H1 (cell line): ENCODE measurements at regions not wholly inside any gene's neighbourhood (a gene's known extent, or its start where the extent isn't known, plus 50 kb on each side); places are given as distances from the start of the nearest gene placed in this dataset.

Experiments used
- CTCF ChIA-PET: fragments of 300-600 bp; sonication (Branson Sonifier 250); formaldehyde crosslinking; loops from one replicate; lab custom pipeline; 2021; ENCODE audit not compliant: partially characterized antibody; lab: Charles Lee
- POLR2A ChIA-PET: fragments of 300-600 bp; sonication (Branson Sonifier 250); formaldehyde crosslinking; loops from one replicate; lab custom pipeline; 2021; ENCODE audit warnings: inconsistent platforms; ENCODE audit not compliant: partially characterized antibody; lab: Charles Lee
- DNase-seq, 2 experiments: peaks; one replicate each; pipeline versions ENCODE4 v3.0.0 to v3.0.0-alpha.2; 2010 to 2022; ENCODE audit warnings: low spot score in 2 of 2, low read depth in 1 of 2, mixed read lengths in 1 of 2
- FAIRE-seq: peaks from 2 replicates; lab custom pipeline; 2011; peaks lifted over from hg19 to GRCh38; lab: Jason Lieb, UNC
- H2AFZ ChIP-seq: 2 replicates; pipeline ENCODE4 v1.8.1; 2012; ENCODE audit warnings: low read length, inconsistent platforms
- H2AK5ac ChIP-seq: 2 replicates; pipeline ENCODE4 v1.6.1; 2013; ENCODE audit warnings: low read depth, low read length
- H2BK120ac ChIP-seq: replicated peaks from 2 replicates; pipeline ENCODE3; 2013; ENCODE audit warnings: low read depth, low read length, inconsistent platforms
- H2BK12ac ChIP-seq: 2 replicates; pipeline ENCODE4 v1.6.1; 2013; ENCODE audit warnings: low read depth, low read length
- H2BK15ac ChIP-seq: 2 replicates; pipeline ENCODE4 v1.6.1; 2013; ENCODE audit warnings: low read length
- H2BK20ac ChIP-seq: 2 replicates; pipeline ENCODE4 v1.6.1; 2013; ENCODE audit warnings: low read length
- H2BK5ac ChIP-seq: 2 replicates; pipeline ENCODE4 v1.6.1; 2013; ENCODE audit warnings: low read depth, low read length
- H3K14ac ChIP-seq: 2 replicates; pipeline ENCODE4 v1.6.1; 2013; ENCODE audit warnings: inconsistent platforms; ENCODE audit not compliant: insufficient read length
- H3K18ac ChIP-seq: 2 replicates; pipeline ENCODE4 v1.6.1; 2013; ENCODE audit warnings: low read length; ENCODE audit errors: extremely low read depth
- H3K23ac ChIP-seq: 2 replicates; pipeline ENCODE4 v1.6.1; 2013; ENCODE audit warnings: inconsistent platforms; ENCODE audit not compliant: insufficient read length
- H3K23me2 ChIP-seq: 2 replicates; pipeline ENCODE4 v1.6.1; 2013; ENCODE audit warnings: low read depth, low read length
- H3K27ac ChIP-seq: 2 replicates; pipeline ENCODE4 v1.6.1; 2011; ENCODE audit warnings: low read depth, low read length, inconsistent platforms
- H3K27me3 ChIP-seq, 4 experiments: replicated peaks in 1 of 4; 1 replicate in 1 of 4; 2 replicates in 3 of 4; pipeline versions ENCODE4 v1.6.1 to v1.8.1; 2011 to 2013; ENCODE audit warnings: low read length in 3 of 4, mild to moderate bottlenecking in 3 of 4, inconsistent platforms in 2 of 4, mixed read lengths in 2 of 4, moderate library complexity in 1 of 4; ENCODE audit not compliant: control insufficient read depth in 3 of 4, insufficient read depth in 3 of 4; ENCODE audit errors: extremely low read depth in 1 of 4
- H3K36me3 ChIP-seq, 4 experiments: 2 replicates each; pipeline versions ENCODE4 v1.6.1 to v1.8.1; 2011 to 2013; ENCODE audit warnings: mild to moderate bottlenecking in 4 of 4, low read length in 3 of 4, moderate library complexity in 2 of 4, control low read depth in 1 of 4, inconsistent platforms in 1 of 4; ENCODE audit not compliant: insufficient read depth in 4 of 4, control insufficient read depth in 2 of 4
- H3K4ac ChIP-seq: replicated peaks from 2 replicates; pipeline ENCODE3; 2013; ENCODE audit warnings: low read length, low read depth, mixed read lengths, inconsistent platforms; ENCODE audit not compliant: insufficient read length
- H3K4me1 ChIP-seq, 4 experiments: replicated peaks in 1 of 4; 1 replicate in 1 of 4; 2 replicates in 3 of 4; pipeline versions ENCODE4 v1.6.1 to v1.8.1; 2011 to 2013; ENCODE audit warnings: low read length in 3 of 4, inconsistent platforms in 2 of 4, mixed read lengths in 1 of 4; ENCODE audit not compliant: insufficient read depth in 4 of 4, control insufficient read depth in 3 of 4
- H3K4me2 ChIP-seq, 2 experiments: 2 replicates each; pipeline versions ENCODE4 v1.6.1 to v1.8.1; 2011 to 2013; ENCODE audit warnings: low read depth in 2 of 2, low read length in 2 of 2, control low read depth in 1 of 2, inconsistent platforms in 1 of 2, mild to moderate bottlenecking in 1 of 2; ENCODE audit not compliant: insufficient read depth in 1 of 2
- H3K4me3 ChIP-seq, 4 experiments: fragments of 200-600, 300-600 bp in 1 of 4; sonication (generic), shearing (Covaris generic), sonication (Bioruptor Twin) in 1 of 4; 2 replicates each; pipeline versions ENCODE4 v1.5.1 to v1.8.1; 2011 to 2016; ENCODE audit warnings: low read length in 4 of 4, low read depth in 3 of 4, control low read depth in 2 of 4, inconsistent platforms in 2 of 4, mild to moderate bottlenecking in 2 of 4, mixed read lengths in 1 of 4, moderate library complexity in 1 of 4; ENCODE audit not compliant: insufficient read depth in 2 of 4; ENCODE audit errors: extremely low read depth in 1 of 4
- H3K56ac ChIP-seq: replicated peaks from 2 replicates; pipeline ENCODE3; 2013; ENCODE audit warnings: low read depth, mild to moderate bottlenecking, mixed read lengths, low read length, inconsistent platforms; ENCODE audit not compliant: insufficient read length
- H3K79me1 ChIP-seq: 2 replicates; pipeline ENCODE4 v1.6.1; 2013; ENCODE audit warnings: low read depth, low read length, control low read depth
- H3K79me2 ChIP-seq, 2 experiments: 2 replicates each; pipeline versions ENCODE4 v1.6.1 to v1.8.1; 2012 to 2013; ENCODE audit warnings: low read length in 2 of 2, mild to moderate bottlenecking in 2 of 2, inconsistent platforms in 1 of 2; ENCODE audit not compliant: insufficient read depth in 2 of 2, control insufficient read depth in 1 of 2
- H3K9ac ChIP-seq, 4 experiments: replicated peaks in 1 of 4; 1 replicate in 1 of 4; 2 replicates in 3 of 4; pipeline versions ENCODE4 v1.6.1 to v1.8.1; 2011 to 2013; ENCODE audit warnings: low read depth in 3 of 4, low read length in 3 of 4, control low read depth in 2 of 4, mild to moderate bottlenecking in 2 of 4, moderate library complexity in 2 of 4, inconsistent platforms in 1 of 4; ENCODE audit errors: extremely low read depth in 1 of 4
- H3K9me3 ChIP-seq, 2 experiments: 2 replicates each; pipeline versions ENCODE4 v1.6.1 to v1.8.1; 2012 to 2013; ENCODE audit warnings: mild to moderate bottlenecking in 2 of 2, moderate library complexity in 2 of 2, control low read depth in 1 of 2, inconsistent platforms in 1 of 2, low read depth in 1 of 2, low read length in 1 of 2, mixed read lengths in 1 of 2; ENCODE audit not compliant: insufficient read depth in 2 of 2
- H4K20me1 ChIP-seq, 2 experiments: replicated peaks in 1 of 2; 2 replicates each; pipeline versions ENCODE3 to v1.8.1; 2011 to 2013; ENCODE audit warnings: inconsistent platforms in 2 of 2, low read length in 2 of 2, mild to moderate bottlenecking in 1 of 2; ENCODE audit not compliant: insufficient read depth in 2 of 2, control insufficient read depth in 1 of 2
- H4K5ac ChIP-seq: 2 replicates; pipeline ENCODE4 v1.6.1; 2013; ENCODE audit warnings: low read length, low read depth, mixed read lengths, inconsistent platforms; ENCODE audit not compliant: insufficient read length
- H4K8ac ChIP-seq: 2 replicates; pipeline ENCODE4 v1.8.0; 2013; ENCODE audit warnings: mild to moderate bottlenecking, moderate library complexity, low read length, inconsistent platforms; ENCODE audit not compliant: insufficient read depth; ENCODE audit errors: extremely low read depth
- H4K91ac ChIP-seq: replicated peaks from 2 replicates; pipeline ENCODE3; 2013; ENCODE audit warnings: low read length, mixed read lengths, inconsistent platforms; ENCODE audit not compliant: insufficient read length
- BACH1 ChIP-seq: IDR thresholded peaks from 2 replicates; pipeline ENCODE4 v1.6.1; 2012; ENCODE audit warnings: low read length, improper control_type of control experiment
- CREB1 ChIP-seq: IDR thresholded peaks from 2 replicates; pipeline ENCODE4 v1.6.1; 2012; ENCODE audit warnings: inconsistent platforms
- KDM4A ChIP-seq: IDR thresholded peaks from one replicate; pipeline ENCODE4 v1.7.1; 2012; ENCODE audit warnings: low read depth, mild to moderate bottlenecking, moderate library complexity, low read length, inconsistent platforms; ENCODE audit not compliant: severe bottlenecking
- KDM5A ChIP-seq: fragments of 200-600 bp; IDR thresholded peaks from 2 replicates; pipeline ENCODE4 v1.7.1; 2012; ENCODE audit warnings: mild to moderate bottlenecking, low read length, inconsistent platforms, mixed read lengths
- MAX ChIP-seq: IDR thresholded peaks from 2 replicates; pipeline ENCODE4 v1.6.1; 2012; ENCODE audit warnings: inconsistent platforms
- NANOG ChIP-seq: IDR thresholded peaks from 2 replicates; pipeline ENCODE4 v1.6.1; 2011; ENCODE audit warnings: low read length, low read depth, mild to moderate bottlenecking, inconsistent platforms; ENCODE audit not compliant: insufficient read depth, poor library complexity, severe bottlenecking
- POLR2AphosphoS5 ChIP-seq: IDR thresholded peaks from 2 replicates; pipeline ENCODE4 v1.6.1; 2011; ENCODE audit warnings: low read depth, low read length
- RAD21 ChIP-seq, 2 experiments: IDR thresholded peaks in 1 of 2; conservative IDR thresholded peaks in 1 of 2; 2 replicates each; pipeline ENCODE4 v1.6.1; 2011; ENCODE audit warnings: low read depth in 2 of 2, low read length in 2 of 2, improper control_type of control experiment in 1 of 2, inconsistent platforms in 1 of 2, mild to moderate bottlenecking in 1 of 2, moderate library complexity in 1 of 2
- RXRA ChIP-seq: IDR thresholded peaks from 2 replicates; pipeline ENCODE4 v1.6.1; 2011; ENCODE audit warnings: low read depth, mild to moderate bottlenecking, low read length, moderate library complexity; ENCODE audit not compliant: insufficient read depth
- SIX5 ChIP-seq: IDR thresholded peaks from 2 replicates; pipeline ENCODE4 v1.6.1; 2011; ENCODE audit warnings: mild to moderate bottlenecking, low read depth, low read length
- TCF12 ChIP-seq: IDR thresholded peaks from 2 replicates; pipeline ENCODE4 v1.6.1; 2011; ENCODE audit warnings: low read depth, mild to moderate bottlenecking, low read length
- YY1 ChIP-seq: IDR thresholded peaks from 2 replicates; pipeline ENCODE4 v1.6.1; 2011; ENCODE audit warnings: low read depth, mild to moderate bottlenecking, low read length
- ZNF274 ChIP-seq: IDR thresholded peaks from 2 replicates; pipeline ENCODE4 v1.7.0; 2012; ENCODE audit warnings: low read length, borderline replicate concordance; ENCODE audit errors: extremely low read depth
- WGBS, 2 experiments: shearing (Covaris generic) in 1 of 2; methylation state at CpG; one replicate each; pipeline versions ENCODE4 v1.1.6 to v1.1.7; 2013 to 2015; ENCODE audit warnings: low lambda C conversion rate in 2 of 2, mixed read lengths in 2 of 2, inconsistent platforms in 1 of 2, low coverage in 1 of 2, missing lambda C conversion rate in 1 of 2; ENCODE audit not compliant: insufficient replicate concordance in 2 of 2, insufficient coverage in 1 of 2, insufficient read length in 1 of 2; ENCODE audit errors: extremely low coverage in 1 of 2, missing lambda C conversion rate in 1 of 2; 5-methylcytosine and 5-hydroxymethylcytosine counted together

- Histone ChIP-seq H3K79me1 (no peaks in the 10 kb centered on the region), H2BK5ac (no peak overlapping the region), H3K56ac (no peak overlapping the region), H3K14ac (no peak overlapping the region), H2BK15ac (no peak overlapping the region), H3K79me2 (no peaks in the 10 kb centered on the region), H3K4me3 (no peak overlapping the region), H2BK20ac (no peak overlapping the region), H3K4ac (no peak overlapping the region), H3K4me2 (no peak overlapping the region), H3K18ac (no peak overlapping the region), H2AK5ac (no peak overlapping the region), H4K91ac (peak overlapping the region; percentile 79), H3K27ac (no peak overlapping the region), H3K4me1 (no peaks in the 10 kb centered on the region), H4K5ac (no peak overlapping the region), H4K8ac (no peak overlapping the region), H3K9ac (no peak overlapping the region), H3K23me2 (no peaks in the 10 kb centered on the region), H2BK12ac (no peak overlapping the region), H2AFZ (no peak overlapping the region), H3K27me3 (no peaks in the 10 kb centered on the region), H3K9me3 (peaks cover 0 to 5% of the 10 kb centered on the region in 2 experiments; a peak in 1 of 4 replicates), H3K23ac (no peak overlapping the region), H2BK120ac (no peak overlapping the region), H4K20me1 (no peaks in the 10 kb centered on the region), H3K36me3 (no peaks in the 10 kb centered on the region)
- WGBS, 2 experiments, result 88% methylated on average over 5 of the region's 5 CpGs; no CpG with 5 or more reads in 1 of the 2 experiments
- DNase-seq (no peak), FAIRE-seq (no peak)
- ChIA-PET POLR2A (interaction anchor here (0.6 kb wide), 1 partner anchor 15 kb away, joined by 3 read pairs; no protein-coding TSS in a partner anchor), CTCF (interaction anchor here (0.6 to 4.2 kb wide), 12 partner anchors 9 to 279 kb away, joined by 3 to 21 read pairs (median 3); no protein-coding TSS in a partner anchor)
- TF ChIP-seq YY1 (no peak), SIX5 (no peak), RAD21 (IDR thresholded peaks at IDR 0.05 in 1 of 2, conservative IDR thresholded peaks at IDR 0.05 in 1 of 2; ENCODE audit: low read depth in 2 of 2, low read length in 2 of 2) (no peak), BACH1 (no peak), CREB1 (no peak), POLR2AphosphoS5 (no peak), NANOG (no peak), ZNF274 (no peak), KDM5A (no peak), TCF12 (no peak), KDM4A (no peak), MAX (no peak), RXRA (no peak)
Measured at GRCh38 chr20:51275181-51275580, 252.3 kb upstream of the KCNG1 start.
